Esophagus muscularis mucosa (tissue), 4 donors: ENCODE measurements at regions not wholly inside any gene's neighbourhood (a gene's known extent, or its start where the extent isn't known, plus 50 kb on each side); places are given as distances from the start of the nearest gene placed in this dataset.

Experiments used
- DNase-seq: peaks from one replicate; pipeline ENCODE4 v3.0.0-alpha.2; 2017; ENCODE audit errors: extremely low spot score
- H3K27ac ChIP-seq, 4 donors: fragments of 200-600 bp; sonication (generic); replicated peaks in 1 of 4; 1 replicate in 3 of 4; 2 replicates in 1 of 4; pipeline ENCODE4 v1.5.1; 2016 to 2019; ENCODE audit warnings: mild to moderate bottlenecking in 1 of 4
- H3K27me3 ChIP-seq, 4 donors: fragments of 200-600 bp; sonication (generic); one replicate each; pipeline versions ENCODE4 v1.5.1 to v1.6.0; 2016 to 2019
- H3K36me3 ChIP-seq, 4 donors: fragments of 200-600 bp; sonication (generic); one replicate each; pipeline ENCODE4 v1.5.1; 2016 to 2019
- H3K4me1 ChIP-seq, 4 donors: fragments of 200-600 bp; sonication (generic); one replicate each; pipeline ENCODE4 v1.5.1; 2016 to 2019
- H3K4me3 ChIP-seq, 4 donors: fragments of 200-600 bp; sonication (generic); 1 replicate in 2 of 4; 2 replicates in 2 of 4; pipeline ENCODE4 v1.5.1; 2016 to 2019; ENCODE audit warnings: mild to moderate bottlenecking in 4 of 4, moderate library complexity in 1 of 4
- H3K9me3 ChIP-seq, 4 donors: fragments of 200-600 bp; sonication (generic); 1 replicate in 3 of 4; 2 replicates in 1 of 4; pipeline ENCODE4 v1.5.1; 2016 to 2019
- EP300 ChIP-seq: sonication (generic); formaldehyde crosslinking; IDR thresholded peaks from one replicate; pipeline ENCODE4 v1.6.1; 2017; ENCODE audit warnings: antibody characterized with exemption
- POLR2A ChIP-seq: fragments of 450-650 bp; IDR thresholded peaks from one replicate; pipeline ENCODE4 v1.6.1; 2017; ENCODE audit warnings: antibody characterized with exemption, moderate library complexity, mild to moderate bottlenecking, low read depth
- POLR2AphosphoS5 ChIP-seq, 2 donors: sonication (generic); formaldehyde crosslinking; IDR thresholded peaks; one replicate each; pipeline ENCODE4 v1.6.1; 2017; ENCODE audit warnings: antibody characterized with exemption in 2 of 2
- WGBS: methylation state at CpG from one replicate; pipeline ENCODE4 v1.1.5; 2018; 5-methylcytosine and 5-hydroxymethylcytosine counted together
- intact Hi-C: fragments of 100-400 bp; cut with DNase I; formaldehyde crosslinking; loops from one replicate; pipeline ENCODE4 v1.15.1; 2023
- TF ChIP-seq, protein P1 (sequence below), 3 experiments: fragments of 200-600 bp in 2 of 3; fragments of 450-650 bp in 1 of 3; sonication (generic) in 2 of 3; IDR thresholded peaks; one replicate each; pipeline ENCODE4 v1.5.1; 2017 to 2019; ENCODE audit warnings: antibody characterized with exemption in 3 of 3, mild to moderate bottlenecking in 2 of 3, moderate library complexity in 1 of 3

GRCh38 chr12:87317302-87317701 is 711.9 kb downstream of the C12orf50 start:
- intact Hi-C loops: no loop called here
- no peak for DNase-seq
- Histone ChIP-seq H3K27me3 (no peaks in the 10 kb centered on the region), H3K4me1 (no peaks in the 10 kb centered on the region), H3K36me3 (no peaks in the 10 kb centered on the region), H3K4me3 (no peak overlapping the region), H3K9me3 (no peaks in the 10 kb centered on the region), H3K27ac (no peak overlapping the region)
- TF ChIP-seq POLR2AphosphoS5 (IDR thresholded peaks at IDR 0.05): no peak
- TF ChIP-seq, protein P1, sequence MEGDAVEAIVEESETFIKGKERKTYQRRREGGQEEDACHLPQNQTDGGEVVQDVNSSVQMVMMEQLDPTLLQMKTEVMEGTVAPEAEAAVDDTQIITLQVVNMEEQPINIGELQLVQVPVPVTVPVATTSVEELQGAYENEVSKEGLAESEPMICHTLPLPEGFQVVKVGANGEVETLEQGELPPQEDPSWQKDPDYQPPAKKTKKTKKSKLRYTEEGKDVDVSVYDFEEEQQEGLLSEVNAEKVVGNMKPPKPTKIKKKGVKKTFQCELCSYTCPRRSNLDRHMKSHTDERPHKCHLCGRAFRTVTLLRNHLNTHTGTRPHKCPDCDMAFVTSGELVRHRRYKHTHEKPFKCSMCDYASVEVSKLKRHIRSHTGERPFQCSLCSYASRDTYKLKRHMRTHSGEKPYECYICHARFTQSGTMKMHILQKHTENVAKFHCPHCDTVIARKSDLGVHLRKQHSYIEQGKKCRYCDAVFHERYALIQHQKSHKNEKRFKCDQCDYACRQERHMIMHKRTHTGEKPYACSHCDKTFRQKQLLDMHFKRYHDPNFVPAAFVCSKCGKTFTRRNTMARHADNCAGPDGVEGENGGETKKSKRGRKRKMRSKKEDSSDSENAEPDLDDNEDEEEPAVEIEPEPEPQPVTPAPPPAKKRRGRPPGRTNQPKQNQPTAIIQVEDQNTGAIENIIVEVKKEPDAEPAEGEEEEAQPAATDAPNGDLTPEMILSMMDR (IDR thresholded peaks at IDR 0.05): no peak
- no peak for TF ChIP-seq POLR2A
- TF ChIP-seq EP300: no peak
- 92% methylated on average over 4 of the region's 4 CpGs for WGBS

GRCh38 chr12:87311206-87311605 is 718.0 kb downstream of the C12orf50 start:
- no peaks in the 10 kb centered on the region for H3K27me3 ChIP-seq
- DNase-seq: no peak
- H3K4me3 ChIP-seq: no peak overlapping the region
- H3K4me1 ChIP-seq: no peaks in the 10 kb centered on the region
- no peak overlapping the region for H3K27ac ChIP-seq
- WGBS: 61% methylated on average over 1 of the region's 1 CpG
- no peaks in the 10 kb centered on the region for H3K36me3 ChIP-seq
- intact Hi-C loops: no loop called here
- H3K9me3 ChIP-seq: no peaks in the 10 kb centered on the region
- TF ChIP-seq EP300: no peak
- TF ChIP-seq POLR2AphosphoS5 (IDR thresholded peaks at IDR 0.05): no peak
- no peak for TF ChIP-seq POLR2A
- TF ChIP-seq, protein P1 (IDR thresholded peaks at IDR 0.05): no peak

GRCh38 chr12:87310126-87310525 is 719.1 kb downstream of the C12orf50 start:
- no peak overlapping the region for H3K4me3 ChIP-seq
- intact Hi-C loops: no loop called here
- no peak for DNase-seq
- no peaks in the 10 kb centered on the region for H3K27me3 ChIP-seq
- no peak for TF ChIP-seq POLR2A
- TF ChIP-seq, protein P1 (IDR thresholded peaks at IDR 0.05): no peak
- no peak for TF ChIP-seq EP300
- no peak for TF ChIP-seq POLR2AphosphoS5 (IDR thresholded peaks at IDR 0.05)
- H3K27ac ChIP-seq: no peak overlapping the region
- H3K36me3 ChIP-seq: no peaks in the 10 kb centered on the region
- H3K9me3 ChIP-seq: no peaks in the 10 kb centered on the region
- 64% methylated on average over 1 of the region's 1 CpG for WGBS
- H3K4me1 ChIP-seq: no peaks in the 10 kb centered on the region

GRCh38 chr12:87305481-87305880 is 723.7 kb downstream of the C12orf50 start:
- intact Hi-C loops: no loop called here
- DNase-seq: no peak
- H3K4me1 ChIP-seq: no peaks in the 10 kb centered on the region
- H3K27ac ChIP-seq: no peak overlapping the region
- H3K27me3 ChIP-seq: no peaks in the 10 kb centered on the region
- H3K36me3 ChIP-seq: no peaks in the 10 kb centered on the region
- H3K4me3 ChIP-seq: no peak overlapping the region
- H3K9me3 ChIP-seq: no peaks in the 10 kb centered on the region
- no peak for TF ChIP-seq EP300
- TF ChIP-seq, protein P1 (IDR thresholded peaks at IDR 0.05): no peak
- TF ChIP-seq POLR2A: no peak
- no peak for TF ChIP-seq POLR2AphosphoS5 (IDR thresholded peaks at IDR 0.05)

DNA sequence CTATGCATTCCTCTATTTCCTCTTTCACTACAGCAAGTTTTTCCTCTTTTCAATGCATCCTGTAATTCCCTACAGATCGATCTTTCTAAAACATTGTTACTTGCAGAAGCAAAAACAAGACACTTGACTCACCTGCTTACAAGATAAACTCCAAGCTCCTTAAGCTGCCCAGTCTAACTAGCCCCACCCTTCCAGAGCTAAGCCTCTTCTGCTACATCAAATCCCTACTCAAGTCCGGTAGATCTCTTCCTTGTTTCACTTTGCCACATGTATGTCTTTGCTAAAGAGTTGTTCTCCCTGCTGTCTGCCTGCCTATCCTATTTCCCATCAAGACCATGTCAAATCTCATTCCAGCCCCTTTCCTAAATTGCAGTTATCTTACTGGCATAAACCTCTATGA is 724.8 kb downstream of the C12orf50 start:
- Histone ChIP-seq H3K27me3 (no peaks in the 10 kb centered on the region), H3K36me3 (no peaks in the 10 kb centered on the region), H3K4me1 (no peaks in the 10 kb centered on the region), H3K9me3 (no peaks in the 10 kb centered on the region), H3K4me3 (no peak overlapping the region), H3K27ac (no peak overlapping the region)
- intact Hi-C loops: no loop called here
- no peak for DNase-seq
- WGBS: 89% methylated on average over 2 of the region's 2 CpGs
- no peak for TF ChIP-seq POLR2A
- TF ChIP-seq POLR2AphosphoS5 (IDR thresholded peaks at IDR 0.05): no peak
- TF ChIP-seq EP300: no peak
- TF ChIP-seq, protein P1 (IDR thresholded peaks at IDR 0.05): no peak
